ENCODE measurements at regions not wholly inside any gene's neighbourhood (a gene's known extent, or its start where the extent isn't known, plus 50 kb on each side); places are given as distances from the start of the nearest gene placed in this dataset.

DNA sequence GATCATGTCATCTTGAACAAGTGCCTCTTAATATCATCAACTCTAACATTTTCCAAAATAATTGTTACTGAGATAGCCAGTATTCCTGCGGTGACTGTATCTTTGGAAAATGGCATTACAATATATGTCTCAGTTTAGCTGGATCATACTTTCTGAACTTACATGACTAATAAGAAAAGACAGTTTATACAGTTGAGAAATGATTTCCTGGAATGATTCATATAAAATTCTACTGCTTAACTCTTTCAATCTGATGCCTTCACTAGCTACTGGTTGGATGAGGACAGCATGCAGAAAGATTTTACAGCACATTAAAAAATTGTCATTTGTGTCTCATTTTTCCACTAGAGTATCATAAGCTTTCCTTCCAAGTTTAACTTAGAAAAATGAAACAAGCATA, 302.1 kb downstream of the PCDH17 start:
- no peak for DNase-seq (ENCODE audit: low read depth)
- TF ChIP-seq CTCF (IDR thresholded peaks at IDR 0.05; ENCODE audit: control insufficient read depth, extremely low read depth, insufficient read depth) = no peak
- H3K4me3 ChIP-seq (ENCODE audit: low read depth, low read length) = no peak overlapping the region

- TF ChIP-seq CTCF (IDR thresholded peaks at IDR 0.05; ENCODE audit: control insufficient read depth, extremely low read depth, insufficient read depth) = no peak
- H3K4me3 ChIP-seq (ENCODE audit: low read depth, low read length) = no peak overlapping the region
- DNase-seq (ENCODE audit: low read depth) = no peak
These were observed 304.4 kb downstream of the PCDH17 start for GRCh38 chr13:57935965-57936364.

DNA sequence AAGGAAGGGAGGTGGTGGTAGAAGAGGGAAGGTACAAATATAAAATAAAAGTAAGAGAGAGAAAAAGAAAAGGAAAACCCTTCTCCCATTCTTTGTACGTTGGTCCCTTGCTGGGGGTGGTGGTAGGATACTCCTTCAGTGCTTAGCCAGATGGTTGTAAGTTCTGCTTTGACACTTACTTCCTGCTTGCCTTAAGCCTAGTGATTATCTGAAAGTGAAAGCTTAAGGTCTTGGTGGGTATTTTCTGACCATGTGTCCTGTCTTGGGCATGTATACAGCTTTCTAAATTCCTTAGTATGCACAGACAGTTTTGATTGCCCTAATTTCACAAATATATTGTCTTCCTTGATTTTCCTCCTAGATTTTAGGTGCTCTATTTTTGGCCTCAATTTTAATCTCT, 314.8 kb downstream of the PCDH17 start:
- H3K4me3 ChIP-seq (ENCODE audit: low read depth, low read length) = no peak overlapping the region
- no peak for DNase-seq (ENCODE audit: low read depth)
- no peak for TF ChIP-seq CTCF (IDR thresholded peaks at IDR 0.05; ENCODE audit: control insufficient read depth, extremely low read depth, insufficient read depth)

GRCh38 chr13:57948884-57949283, 317.3 kb downstream of the PCDH17 start:
- no peak overlapping the region for H3K4me3 ChIP-seq (ENCODE audit: low read depth, low read length)
- no peak for TF ChIP-seq CTCF (IDR thresholded peaks at IDR 0.05; ENCODE audit: control insufficient read depth, extremely low read depth, insufficient read depth)
- no peak for DNase-seq (ENCODE audit: low read depth)

DNA sequence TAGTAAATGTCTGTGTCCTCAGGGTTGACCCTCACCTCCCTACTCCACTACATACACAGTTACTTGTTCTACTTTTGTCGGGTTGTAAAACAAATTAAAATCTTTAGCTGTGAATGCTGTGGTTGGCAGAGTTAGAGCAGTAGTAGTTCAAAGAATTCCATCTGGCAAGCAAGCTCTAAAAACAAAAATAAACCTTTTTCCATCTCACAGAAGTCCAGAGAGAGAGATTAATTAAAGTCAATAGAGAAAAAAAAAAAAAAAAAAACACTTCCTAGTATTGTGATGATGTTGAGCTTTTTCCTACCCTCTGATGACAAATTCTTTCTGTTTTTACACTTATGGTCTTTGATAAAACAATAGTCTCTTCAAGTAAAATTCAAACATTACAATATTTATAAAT, 338.4 kb downstream of the PCDH17 start:
- no peak for DNase-seq (ENCODE audit: low read depth)
- TF ChIP-seq CTCF (IDR thresholded peaks at IDR 0.05; ENCODE audit: control insufficient read depth, extremely low read depth, insufficient read depth) = no peak
- H3K4me3 ChIP-seq (ENCODE audit: low read depth, low read length) = no peak overlapping the region

DNA sequence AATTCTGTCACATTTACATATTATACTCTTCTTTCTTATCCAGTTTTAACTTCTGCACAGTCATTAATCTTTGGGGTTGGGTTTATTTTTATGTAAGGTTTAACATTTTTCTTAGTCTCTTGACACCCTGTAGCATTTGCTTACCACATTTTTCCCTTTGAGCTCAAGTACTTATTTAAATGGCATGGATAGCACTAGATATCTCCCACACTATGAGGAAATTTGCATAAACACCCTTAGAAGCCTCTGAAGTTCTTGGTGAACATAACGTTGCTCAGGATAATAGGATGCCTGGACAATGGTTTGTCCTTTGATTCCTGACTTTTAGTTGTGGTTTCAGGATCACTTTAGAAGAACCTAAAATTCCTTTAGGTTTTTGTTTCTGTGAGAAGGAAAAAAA, 338.9 kb downstream of the PCDH17 start:
- no peak for DNase-seq (ENCODE audit: low read depth)
- TF ChIP-seq CTCF (IDR thresholded peaks at IDR 0.05; ENCODE audit: control insufficient read depth, extremely low read depth, insufficient read depth) = no peak
- no peak overlapping the region for H3K4me3 ChIP-seq (ENCODE audit: low read depth, low read length)

GRCh38 chr13:57982782-57983181, 351.2 kb downstream of the PCDH17 start:
- no peak for TF ChIP-seq CTCF (IDR thresholded peaks at IDR 0.05; ENCODE audit: control insufficient read depth, extremely low read depth, insufficient read depth)
- H3K4me3 ChIP-seq (ENCODE audit: low read depth, low read length) = no peak overlapping the region

More at GRCh38 chr13:57982782-57983181, 351.2 kb downstream of the PCDH17 start:
- no peak for DNase-seq (ENCODE audit: low read depth)

Data from LNCaP clone FGC (cell line).